Choroid plexus epithelial cell (primary cell): ENCODE measurements at regions not wholly inside any gene's neighbourhood (a gene's known extent, or its start where the extent isn't known, plus 50 kb on each side); places are given as distances from the start of the nearest gene placed in this dataset.
"Not testable (repeated sequence)": the region's sequence is repeated elsewhere in the genome, so short reads cannot be mapped to it uniquely, and the experiment has no call there.

ENCODE experiments used
- DNase-seq: peaks from one replicate; pipeline ENCODE4 v3.0.0-alpha.2; 2010; ENCODE audit warnings: low read depth
- H3K4me3 ChIP-seq: 2 replicates; pipeline ENCODE4 v1.5.1; 2011; ENCODE audit warnings: low read depth, mild to moderate bottlenecking, control low read depth, low read length, moderate library complexity
- TF ChIP-seq, protein P1 (sequence below): conservative IDR thresholded peaks from 2 replicates; pipeline ENCODE4 v1.5.1; 2011; ENCODE audit warnings: low read depth, mild to moderate bottlenecking, control low read depth, inconsistent platforms, low read length, moderate library complexity

GRCh38 chr2:180238729-180239128 is 231.6 kb upstream of the CWC22 start:
- TF ChIP-seq, protein P1, sequence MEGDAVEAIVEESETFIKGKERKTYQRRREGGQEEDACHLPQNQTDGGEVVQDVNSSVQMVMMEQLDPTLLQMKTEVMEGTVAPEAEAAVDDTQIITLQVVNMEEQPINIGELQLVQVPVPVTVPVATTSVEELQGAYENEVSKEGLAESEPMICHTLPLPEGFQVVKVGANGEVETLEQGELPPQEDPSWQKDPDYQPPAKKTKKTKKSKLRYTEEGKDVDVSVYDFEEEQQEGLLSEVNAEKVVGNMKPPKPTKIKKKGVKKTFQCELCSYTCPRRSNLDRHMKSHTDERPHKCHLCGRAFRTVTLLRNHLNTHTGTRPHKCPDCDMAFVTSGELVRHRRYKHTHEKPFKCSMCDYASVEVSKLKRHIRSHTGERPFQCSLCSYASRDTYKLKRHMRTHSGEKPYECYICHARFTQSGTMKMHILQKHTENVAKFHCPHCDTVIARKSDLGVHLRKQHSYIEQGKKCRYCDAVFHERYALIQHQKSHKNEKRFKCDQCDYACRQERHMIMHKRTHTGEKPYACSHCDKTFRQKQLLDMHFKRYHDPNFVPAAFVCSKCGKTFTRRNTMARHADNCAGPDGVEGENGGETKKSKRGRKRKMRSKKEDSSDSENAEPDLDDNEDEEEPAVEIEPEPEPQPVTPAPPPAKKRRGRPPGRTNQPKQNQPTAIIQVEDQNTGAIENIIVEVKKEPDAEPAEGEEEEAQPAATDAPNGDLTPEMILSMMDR = no peak
- DNase-seq = no peak
- H3K4me3 ChIP-seq = no peak overlapping the region

DNA sequence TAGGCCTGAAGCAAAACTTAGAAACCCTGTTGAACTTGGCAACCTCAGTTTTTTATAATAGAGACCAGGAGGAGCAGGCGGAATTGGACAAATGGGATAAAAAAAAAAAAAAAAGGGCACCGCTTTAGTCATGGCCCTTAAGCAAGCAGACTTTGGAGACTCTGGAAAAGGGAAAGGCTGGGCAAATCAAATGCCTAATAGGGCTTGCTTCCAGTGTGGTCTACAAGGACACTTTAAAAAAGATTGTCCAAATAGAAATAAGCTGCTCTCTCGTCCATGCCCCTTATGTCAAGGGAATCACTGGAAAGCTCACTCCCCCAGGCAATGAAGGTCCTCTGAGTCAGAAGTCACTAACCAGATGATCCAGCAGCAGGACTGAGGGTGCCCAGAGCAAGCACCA is 229.0 kb upstream of the CWC22 start:
- not testable (repeated sequence) for H3K4me3 ChIP-seq, DNase-seq

- not testable (repeated sequence) for DNase-seq, H3K4me3 ChIP-seq
Observed at GRCh38 chr2:180235506-180235905, 228.4 kb upstream of the CWC22 start.

DNA sequence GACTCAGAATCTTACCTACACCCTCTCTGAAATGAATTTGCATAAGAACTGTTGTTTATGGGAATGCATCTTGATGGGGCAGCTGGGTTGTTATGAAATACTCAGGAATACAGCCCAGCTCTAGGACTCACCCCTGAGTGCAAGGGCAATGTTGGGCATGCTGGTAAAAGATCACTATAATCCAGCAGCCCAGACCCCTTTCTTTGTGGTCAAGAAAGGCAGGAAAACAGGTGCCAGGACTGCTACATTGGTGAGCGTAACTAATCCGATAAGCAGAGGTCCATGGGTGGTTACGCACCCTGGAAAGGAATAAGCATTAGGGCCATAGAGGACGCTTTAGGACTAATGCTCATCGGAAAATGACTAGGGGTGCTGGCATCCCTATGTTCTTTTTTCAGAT is 227.9 kb upstream of the CWC22 start:
- not testable (repeated sequence) for DNase-seq, H3K4me3 ChIP-seq

- H3K4me3 ChIP-seq = no peak overlapping the region
- TF ChIP-seq, protein P1 = no peak
- peak; percentile 13 for DNase-seq
Observed at GRCh38 chr2:180231015-180231414, 223.9 kb upstream of the CWC22 start.

GRCh38 chr2:180227461-180227860 is 220.4 kb upstream of the CWC22 start:
- TF ChIP-seq, protein P1 = no peak
- peak; percentile 48 for DNase-seq
- H3K4me3 ChIP-seq = no peak overlapping the region

GRCh38 chr2:180225118-180225517 is 218.0 kb upstream of the CWC22 start:
- DNase-seq = no peak
- H3K4me3 ChIP-seq = no peak overlapping the region
- TF ChIP-seq, protein P1 = no peak

GRCh38 chr2:180222644-180223043 is 215.5 kb upstream of the CWC22 start:
- H3K4me3 ChIP-seq = no peak overlapping the region
- peak; percentile 95 for DNase-seq

GRCh38 chr2:180219491-180219890 is 212.4 kb upstream of the CWC22 start:
- DNase-seq = no peak
- H3K4me3 ChIP-seq = no peak overlapping the region
- TF ChIP-seq, protein P1 = no peak

More at GRCh38 chr2:180222644-180223043, 215.5 kb upstream of the CWC22 start:
- TF ChIP-seq, protein P1 = no peak
